ENCODE measurements at regions not wholly inside any gene's neighbourhood (a gene's known extent, or its start where the extent isn't known, plus 50 kb on each side); places are given as distances from the start of the nearest gene placed in this dataset.

- Histone ChIP-seq H3K27ac (ENCODE audit: low read depth in 1 of 2, low read length in 1 of 2) (no peak overlapping the region), H3K9ac (ENCODE audit: insufficient read depth in 1 of 2, low read length in 2 of 2) (no peak overlapping the region), H3K4me1 (ENCODE audit: control insufficient read depth in 5 of 5, insufficient read depth in 5 of 5, low read length in 5 of 5) (peaks cover 0 to 32% (median 15%) of the 10 kb centered on the region in 5 donors), H3K9me3 (ENCODE audit: control insufficient read depth in 4 of 4, insufficient read depth in 3 of 4, low read length in 3 of 4) (no peaks in the 10 kb centered on the region), H3K27me3 (ENCODE audit: control insufficient read depth in 3 of 3, insufficient read depth in 3 of 3, low read length in 2 of 3) (peaks cover 0 to 6% (median 4%) of the 10 kb centered on the region in 3 donors), H3K36me3 (ENCODE audit: control insufficient read depth in 4 of 4, insufficient read depth in 4 of 4, low read length in 4 of 4) (no peaks in the 10 kb centered on the region), H3K4me3 (no peak overlapping the region)
- peak in 1 of 3 donors; percentile 9 for DNase-seq
- WGBS, 2 donors = 71 to 79% methylated on average over 3 of the region's 3 CpGs
- no peak for ATAC-seq (ENCODE audit: insufficient read depth, low FRiP score)
- TF ChIP-seq, protein P1, sequence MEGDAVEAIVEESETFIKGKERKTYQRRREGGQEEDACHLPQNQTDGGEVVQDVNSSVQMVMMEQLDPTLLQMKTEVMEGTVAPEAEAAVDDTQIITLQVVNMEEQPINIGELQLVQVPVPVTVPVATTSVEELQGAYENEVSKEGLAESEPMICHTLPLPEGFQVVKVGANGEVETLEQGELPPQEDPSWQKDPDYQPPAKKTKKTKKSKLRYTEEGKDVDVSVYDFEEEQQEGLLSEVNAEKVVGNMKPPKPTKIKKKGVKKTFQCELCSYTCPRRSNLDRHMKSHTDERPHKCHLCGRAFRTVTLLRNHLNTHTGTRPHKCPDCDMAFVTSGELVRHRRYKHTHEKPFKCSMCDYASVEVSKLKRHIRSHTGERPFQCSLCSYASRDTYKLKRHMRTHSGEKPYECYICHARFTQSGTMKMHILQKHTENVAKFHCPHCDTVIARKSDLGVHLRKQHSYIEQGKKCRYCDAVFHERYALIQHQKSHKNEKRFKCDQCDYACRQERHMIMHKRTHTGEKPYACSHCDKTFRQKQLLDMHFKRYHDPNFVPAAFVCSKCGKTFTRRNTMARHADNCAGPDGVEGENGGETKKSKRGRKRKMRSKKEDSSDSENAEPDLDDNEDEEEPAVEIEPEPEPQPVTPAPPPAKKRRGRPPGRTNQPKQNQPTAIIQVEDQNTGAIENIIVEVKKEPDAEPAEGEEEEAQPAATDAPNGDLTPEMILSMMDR (IDR thresholded peaks at IDR 0.05; ENCODE audit: control extremely low read depth, extremely low read depth) = no peak
Observed at GRCh38 chr1:112318698-112319370, 77.2 kb upstream of the CTTNBP2NL start.

GRCh38 chr1:112319371-112320040 is 76.5 kb upstream of the CTTNBP2NL start:
- Histone ChIP-seq H3K4me3 (no peak overlapping the region), H3K9ac (ENCODE audit: insufficient read depth in 1 of 2, low read length in 2 of 2) (no peak overlapping the region), H3K27ac (ENCODE audit: low read depth in 1 of 2, low read length in 1 of 2) (no peak overlapping the region), H3K27me3 (ENCODE audit: control insufficient read depth in 3 of 3, insufficient read depth in 3 of 3, low read length in 2 of 3) (peaks cover 0 to 6% (median 4%) of the 10 kb centered on the region in 3 donors), H3K4me1 (ENCODE audit: control insufficient read depth in 5 of 5, insufficient read depth in 5 of 5, low read length in 5 of 5) (peaks cover 0 to 32% (median 15%) of the 10 kb centered on the region in 5 donors), H3K9me3 (ENCODE audit: control insufficient read depth in 4 of 4, insufficient read depth in 3 of 4, low read length in 3 of 4) (no peaks in the 10 kb centered on the region), H3K36me3 (ENCODE audit: control insufficient read depth in 4 of 4, insufficient read depth in 4 of 4, low read length in 4 of 4) (no peaks in the 10 kb centered on the region)
- WGBS, 2 donors = 79 to 84% methylated on average over 6 of the region's 6 CpGs
- ATAC-seq (ENCODE audit: insufficient read depth, low FRiP score) = no peak
- no peak for DNase-seq
- TF ChIP-seq, protein P1 (IDR thresholded peaks at IDR 0.05; ENCODE audit: control extremely low read depth, extremely low read depth) = no peak

GRCh38 chr1:112320058-112320457 is 76.0 kb upstream of the CTTNBP2NL start:
- H3K27ac ChIP-seq (ENCODE audit: low read depth in 1 of 2, low read length in 1 of 2) = no peak overlapping the region

More at GRCh38 chr1:112320058-112320457, 76.0 kb upstream of the CTTNBP2NL start:
- WGBS, 2 donors = 85% methylated on average over 2 of the region's 2 CpGs
- Histone ChIP-seq H3K9ac (ENCODE audit: insufficient read depth in 1 of 2, low read length in 2 of 2) (no peak overlapping the region), H3K9me3 (ENCODE audit: control insufficient read depth in 4 of 4, insufficient read depth in 3 of 4, low read length in 3 of 4) (no peaks in the 10 kb centered on the region), H3K27me3 (ENCODE audit: control insufficient read depth in 3 of 3, insufficient read depth in 3 of 3, low read length in 2 of 3) (peaks cover 0 to 7% (median 6%) of the 10 kb centered on the region in 3 donors), H3K4me3 (no peak overlapping the region), H3K4me1 (ENCODE audit: control insufficient read depth in 5 of 5, insufficient read depth in 5 of 5, low read length in 5 of 5) (peaks cover 0 to 32% (median 15%) of the 10 kb centered on the region in 5 donors), H3K36me3 (ENCODE audit: control insufficient read depth in 4 of 4, insufficient read depth in 4 of 4, low read length in 4 of 4) (no peaks in the 10 kb centered on the region)
- DNase-seq (no peak), ATAC-seq (ENCODE audit: insufficient read depth, low FRiP score) (no peak)
- TF ChIP-seq, protein P1 (IDR thresholded peaks at IDR 0.05; ENCODE audit: control extremely low read depth, extremely low read depth) = no peak
